HEK293 (cell line): ENCODE measurements at regions not wholly inside any gene's neighbourhood (a gene's known extent, or its start where the extent isn't known, plus 50 kb on each side); places are given as distances from the start of the nearest gene placed in this dataset.

Experiments
- CTCF ChIP-seq: fragments of 450-650 bp; formaldehyde crosslinking; IDR thresholded peaks from 2 replicates; pipeline ENCODE4 v1.5.1; 2016; ENCODE audit warnings: missing biosample characterization, missing genetic modification characterization
- OSR2 ChIP-seq: fragments of 450-650 bp; formaldehyde crosslinking; IDR thresholded peaks from 2 replicates; pipeline ENCODE4 v1.5.1; 2016; ENCODE audit warnings: missing biosample characterization, missing genetic modification characterization
- ZEB2 ChIP-seq: fragments of 450-650 bp; formaldehyde crosslinking; IDR thresholded peaks from 2 replicates; pipeline ENCODE4 v1.5.1; 2016; ENCODE audit warnings: missing biosample characterization, missing genetic modification characterization
- ZNF114 ChIP-seq: fragments of 450-650 bp; formaldehyde crosslinking; IDR thresholded peaks from 2 replicates; pipeline ENCODE4 v1.5.0; 2017; ENCODE audit warnings: missing biosample characterization, missing genetic modification characterization
- ZNF140 ChIP-seq: fragments of 450-650 bp; formaldehyde crosslinking; IDR thresholded peaks from 2 replicates; pipeline ENCODE4 v1.5.1; 2016; ENCODE audit warnings: missing biosample characterization, missing genetic modification characterization
- ZNF16 ChIP-seq: fragments of 450-650 bp; formaldehyde crosslinking; IDR thresholded peaks from 2 replicates; pipeline ENCODE4 v1.5.1; 2016; ENCODE audit warnings: low read depth, missing biosample characterization, missing genetic modification characterization
- ZNF274 ChIP-seq, 2 experiments: fragments of 200-500 bp in 1 of 2; fragments of 450-650 bp in 1 of 2; sonication (Bioruptor generic) in 1 of 2; formaldehyde crosslinking in 1 of 2; IDR thresholded peaks; 2 replicates each; pipeline versions ENCODE4 v1.5.1 to v1.6.1; 2014 to 2016; ENCODE audit warnings: borderline replicate concordance in 1 of 2, inconsistent platforms in 1 of 2, low read length in 1 of 2, missing biosample characterization in 1 of 2, missing genetic modification characterization in 1 of 2
- ZNF549 ChIP-seq: fragments of 450-650 bp; IDR thresholded peaks from 2 replicates; pipeline ENCODE4 v1.5.1; 2018; ENCODE audit warnings: missing biosample characterization, missing genetic modification characterization, mild to moderate bottlenecking, inconsistent platforms, moderate library complexity
- ZNF600 ChIP-seq: fragments of 450-650 bp; formaldehyde crosslinking; IDR thresholded peaks from 2 replicates; pipeline ENCODE4 v1.5.1; 2016; ENCODE audit warnings: missing biosample characterization, missing genetic modification characterization
- TF ChIP-seq, protein P1 (sequence below): fragments of 450-650 bp; formaldehyde crosslinking; IDR thresholded peaks from 2 replicates; pipeline ENCODE4 v1.5.1; 2016; ENCODE audit warnings: missing biosample characterization, missing genetic modification characterization, low read depth

DNA sequence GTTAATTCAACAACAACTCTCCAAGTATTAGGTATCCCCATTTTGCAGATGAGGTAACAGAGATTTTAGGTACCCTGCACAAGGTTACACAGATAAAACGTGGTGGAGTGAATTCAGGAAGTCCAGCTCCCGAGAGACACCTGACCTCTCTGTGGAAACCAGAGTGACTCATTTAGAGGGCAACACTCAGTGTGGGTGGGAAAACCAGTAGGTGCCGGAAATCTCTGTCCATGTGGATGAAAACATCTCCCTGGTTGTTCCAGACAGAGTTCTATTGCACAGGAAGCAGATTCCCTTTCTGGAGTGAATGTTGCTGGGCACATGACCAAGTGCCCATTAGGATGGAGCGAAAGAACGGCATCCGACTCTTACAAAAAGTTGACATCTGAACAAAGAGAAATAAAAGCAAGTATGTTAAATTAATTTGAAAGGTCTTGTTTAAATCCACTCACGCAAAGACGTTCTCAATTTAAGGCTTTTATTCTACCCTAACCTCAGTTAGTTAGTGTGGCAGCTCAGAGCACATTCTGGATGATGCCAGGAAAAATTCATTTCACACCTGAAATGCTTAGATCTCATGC lies 391.9 kb upstream of the WWC1 start:
- TF ChIP-seq ZNF114 (tag by site-specific recombination) = no peak
- no peak for TF ChIP-seq ZNF274 (IDR thresholded peaks at IDR 0.05; ENCODE audit: low read length)
- no peak for TF ChIP-seq ZNF274 (tag by site-specific recombination; IDR thresholded peaks at IDR 0.05; ENCODE audit: borderline replicate concordance)
- no peak for TF ChIP-seq ZEB2 (tag by site-specific recombination)
- TF ChIP-seq CTCF (tag by site-specific recombination) = no peak
- no peak for TF ChIP-seq ZNF600 (tag by site-specific recombination)
- no peak for TF ChIP-seq ZNF549 (tag by site-specific recombination)
- no peak for TF ChIP-seq ZNF16 (tag by site-specific recombination)
- no peak for TF ChIP-seq ZNF140 (tag by site-specific recombination)
- TF ChIP-seq, protein P1, sequence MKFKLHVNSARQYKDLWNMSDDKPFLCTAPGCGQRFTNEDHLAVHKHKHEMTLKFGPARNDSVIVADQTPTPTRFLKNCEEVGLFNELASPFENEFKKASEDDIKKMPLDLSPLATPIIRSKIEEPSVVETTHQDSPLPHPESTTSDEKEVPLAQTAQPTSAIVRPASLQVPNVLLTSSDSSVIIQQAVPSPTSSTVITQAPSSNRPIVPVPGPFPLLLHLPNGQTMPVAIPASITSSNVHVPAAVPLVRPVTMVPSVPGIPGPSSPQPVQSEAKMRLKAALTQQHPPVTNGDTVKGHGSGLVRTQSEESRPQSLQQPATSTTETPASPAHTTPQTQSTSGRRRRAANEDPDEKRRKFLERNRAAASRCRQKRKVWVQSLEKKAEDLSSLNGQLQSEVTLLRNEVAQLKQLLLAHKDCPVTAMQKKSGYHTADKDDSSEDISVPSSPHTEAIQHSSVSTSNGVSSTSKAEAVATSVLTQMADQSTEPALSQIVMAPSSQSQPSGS (tag by site-specific recombination) = no peak
- no peak for TF ChIP-seq OSR2 (tag by site-specific recombination)
